Middle frontal gyrus (tissue), 1 donor: ENCODE measurements at regions not wholly inside any gene's neighbourhood (a gene's known extent, or its start where the extent isn't known, plus 50 kb on each side); places are given as distances from the start of the nearest gene placed in this dataset.

ENCODE experiments used
- DNase-seq: peaks from one replicate; pipeline ENCODE4 v3.0.0-alpha.2; 2015; ENCODE audit warnings: low spot score; ENCODE audit errors: extremely low spot score

- DNase-seq = peak; percentile 47
Measured at GRCh38 chr1:36609241-36610027, 126.7 kb upstream of the CSF3R start.

- DNase-seq = no peak
Measured at GRCh38 chr1:36608272-36608671, 125.6 kb upstream of the CSF3R start.

- no peak for DNase-seq
Measured at GRCh38 chr1:36607263-36607651, 124.5 kb upstream of the CSF3R start.

- DNase-seq = no peak
Measured at GRCh38 chr1:36606641-36607262, 124.0 kb upstream of the CSF3R start.

GRCh38 chr1:36605942-36606640 is 123.4 kb upstream of the CSF3R start:
- DNase-seq = no peak

GRCh38 chr1:36603461-36603860 is 120.7 kb upstream of the CSF3R start:
- no peak for DNase-seq

- no peak for DNase-seq
Measured at GRCh38 chr1:36602184-36602583, 119.5 kb upstream of the CSF3R start.

GRCh38 chr1:36599828-36600227 is 117.1 kb upstream of the CSF3R start:
- DNase-seq = no peak

GRCh38 chr1:36597514-36597913 is 114.8 kb upstream of the CSF3R start:
- no peak for DNase-seq

- no peak for DNase-seq
Measured at GRCh38 chr1:36595921-36596320, 113.2 kb upstream of the CSF3R start.

- no peak for DNase-seq
Measured at GRCh38 chr1:36595349-36595748, 112.6 kb upstream of the CSF3R start.

- no peak for DNase-seq
Measured at GRCh38 chr1:36594023-36594422, 111.3 kb upstream of the CSF3R start.

- DNase-seq = no peak
Measured at GRCh38 chr1:36591278-36591677, 108.6 kb upstream of the CSF3R start.

GRCh38 chr1:36590771-36591170 is 108.1 kb upstream of the CSF3R start:
- no peak for DNase-seq

GRCh38 chr1:36590264-36590663 is 107.6 kb upstream of the CSF3R start:
- DNase-seq = no peak

- no peak for DNase-seq
Measured at GRCh38 chr1:36588972-36589371, 106.3 kb upstream of the CSF3R start.

GRCh38 chr1:36585569-36586548 is 103.1 kb upstream of the CSF3R start:
- DNase-seq = no peak

- DNase-seq = no peak
Measured at GRCh38 chr1:36584874-36585453, 102.3 kb upstream of the CSF3R start.

- DNase-seq = no peak
Measured at GRCh38 chr1:36583980-36584782, 101.5 kb upstream of the CSF3R start.

GRCh38 chr1:36583080-36583479 is 100.4 kb upstream of the CSF3R start:
- DNase-seq = no peak
